ENCODE measurements at regions not wholly inside any gene's neighbourhood (a gene's known extent, or its start where the extent isn't known, plus 50 kb on each side); places are given as distances from the start of the nearest gene placed in this dataset.

- H3K9ac ChIP-seq (ENCODE audit: low read depth, low read length), result no peak overlapping the region
- no peak overlapping the region for H2AFZ ChIP-seq (replicated peaks; ENCODE audit: low read length, poor library complexity)
- no peaks in the 10 kb centered on the region for H3K79me1 ChIP-seq (ENCODE audit: low read depth in 1 of 2, low read length in 2 of 2)
- H3K56ac ChIP-seq (ENCODE audit: extremely low read depth, insufficient read depth, low read length), result no peak overlapping the region
- no peak overlapping the region for H4K91ac ChIP-seq (ENCODE audit: insufficient read depth, low read depth, low read length)
- no peak overlapping the region for H2BK5ac ChIP-seq (ENCODE audit: low read depth, low read length, poor library complexity, severe bottlenecking)
- no peaks in the 10 kb centered on the region for H4K20me1 ChIP-seq (ENCODE audit: insufficient read depth, low read length)
- ATAC-seq (ENCODE audit: low read depth) (no peak), DNase-seq (no peak)
- H4K8ac ChIP-seq (ENCODE audit: low read depth in 2 of 2, low read length in 2 of 2), result no peak overlapping the region
- H3K9me1 ChIP-seq (ENCODE audit: insufficient read depth, low read length), result no peaks in the 10 kb centered on the region
- no peak overlapping the region for H2BK15ac ChIP-seq (ENCODE audit: low read depth, low read length)
- intact Hi-C loops (cut with micrococcal nuclease) (no loop called here), in situ Hi-C loops (cut with MboI; ENCODE audit: low sequenced_read_pairs) (no loop called here), dilution Hi-C loops (cut with HindIII; ENCODE audit: low sequenced_read_pairs, unreplicated experiment) (no loop called here)
- H2BK20ac ChIP-seq (ENCODE audit: low read depth, low read length), result no peak overlapping the region
- whole genome bisulfite sequencing, 2 experiments (ENCODE audit: extremely low coverage in 2 of 2, insufficient read length in 1 of 2), result 90% methylated on average over 6 of the region's 8 CpGs; no CpG with 5 or more reads in 1 of the 2 experiments
- no peak overlapping the region for H3K14ac ChIP-seq (replicated peaks; ENCODE audit: low read depth, low read length)
- H2BK120ac ChIP-seq (ENCODE audit: low read depth, low read length), result no peak overlapping the region
- TF ChIP-seq FOS (IDR thresholded peaks at IDR 0.05; ENCODE audit: low read depth, low read length) (no peak), POLR2A (IDR thresholded peaks at IDR 0.05; ENCODE audit: low read depth, low read length) (no peak), RFX5 (IDR thresholded peaks at IDR 0.05; ENCODE audit: low read depth, low read length) (no peak)
- ChIA-PET POLR2A (ENCODE audit: unreplicated experiment) (no interaction called here), CTCF (no interaction called here)
- H3K4me1 ChIP-seq (ENCODE audit: control insufficient read depth, insufficient read depth, low read length), result peaks cover 4% of the 10 kb centered on the region; the same call in 1 of the 2 replicates
- no peak overlapping the region for H3K23ac ChIP-seq (ENCODE audit: low read depth, low read length)
- H3K18ac ChIP-seq (ENCODE audit: low read depth, low read length), result no peak overlapping the region
- BruUV-seq (replicated peaks), result no TSS peak
- no peak overlapping the region for H4K5ac ChIP-seq (ENCODE audit: low read depth, low read length)
- no peak overlapping the region for H3K4ac ChIP-seq (ENCODE audit: low read depth, low read length)
- no peaks in the 10 kb centered on the region for H3K9me3 ChIP-seq (ENCODE audit: control insufficient read depth, insufficient read depth, low read length)
- H3K27me3 ChIP-seq (ENCODE audit: control insufficient read depth, insufficient read depth, low read length), result peaks cover 8% of the 10 kb centered on the region
- no peak overlapping the region for H2AK5ac ChIP-seq (ENCODE audit: low read depth, low read length)
- H3K4me3 ChIP-seq (ENCODE audit: insufficient read depth, low read depth, low read length), result no peak overlapping the region
- H3K27ac ChIP-seq (ENCODE audit: insufficient read depth, low read length), result no peak overlapping the region
- no peak overlapping the region for H2AK9ac ChIP-seq (replicated peaks; ENCODE audit: low read depth, low read length, poor library complexity)
- no peak overlapping the region for H3K4me2 ChIP-seq (ENCODE audit: low read depth, low read length)
- no peaks in the 10 kb centered on the region for H3K36me3 ChIP-seq (ENCODE audit: control insufficient read depth, insufficient read depth, low read length)
Observed at GRCh38 chr4:56737666-56738065, 56.6 kb upstream of the HOPX start.

All from IMR-90 (cell line).